NCI-H69 (cell line): ENCODE measurements at regions not wholly inside any gene's neighbourhood (a gene's known extent, or its start where the extent isn't known, plus 50 kb on each side); places are given as distances from the start of the nearest gene placed in this dataset.
A peak's percentile ranks its signal among the peaks of the same experiment; 100 is the strongest.
"Not testable (repeated sequence)": the region's sequence is repeated elsewhere in the genome, so short reads cannot be mapped to it uniquely, and the experiment has no call there.

ENCODE experiments used
- DNase-seq: peaks from one replicate; lab custom pipeline; 2025; lab: John Stamatoyannopoulos, UW

DNA sequence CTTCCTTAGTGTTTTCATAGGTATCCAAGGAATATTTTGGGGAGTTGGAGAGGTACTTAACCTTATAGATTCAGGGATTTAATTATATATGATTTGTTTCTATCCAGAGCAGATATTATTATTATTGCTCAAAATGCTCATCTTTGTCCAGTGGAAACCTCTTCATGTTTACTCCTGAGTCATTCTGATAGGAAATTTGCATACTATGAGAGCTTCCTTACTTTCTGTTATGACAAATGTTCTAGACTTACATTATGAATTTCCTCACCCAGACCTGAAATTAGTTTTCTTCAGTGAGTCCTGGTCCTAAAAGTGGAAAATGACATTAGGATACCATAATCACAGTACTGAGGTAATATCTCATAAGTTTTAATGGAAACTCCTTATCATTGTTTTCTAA, 57.5 kb upstream of the PLPPR5 start:
- no peak for DNase-seq

DNA sequence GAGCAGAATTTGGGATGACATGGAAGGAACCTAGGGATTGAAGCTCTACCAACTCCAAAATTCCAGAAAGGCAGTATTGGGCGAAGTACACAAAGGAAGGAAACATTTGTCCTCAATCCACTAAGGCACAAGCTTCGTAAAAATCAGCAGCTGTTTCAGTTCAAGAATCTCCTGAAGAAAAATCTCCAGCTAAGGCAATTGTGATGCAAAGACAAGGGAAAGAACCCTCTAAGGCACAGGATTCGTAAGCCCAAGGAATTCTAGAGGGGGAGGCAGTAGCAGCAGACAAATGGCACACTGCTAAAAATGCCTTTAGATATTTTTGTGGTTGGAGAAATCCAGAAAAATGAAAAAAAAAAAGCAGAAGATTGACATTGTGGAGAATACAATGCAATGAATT, 64.5 kb upstream of the PLPPR5 start:
- no peak for DNase-seq

DNA sequence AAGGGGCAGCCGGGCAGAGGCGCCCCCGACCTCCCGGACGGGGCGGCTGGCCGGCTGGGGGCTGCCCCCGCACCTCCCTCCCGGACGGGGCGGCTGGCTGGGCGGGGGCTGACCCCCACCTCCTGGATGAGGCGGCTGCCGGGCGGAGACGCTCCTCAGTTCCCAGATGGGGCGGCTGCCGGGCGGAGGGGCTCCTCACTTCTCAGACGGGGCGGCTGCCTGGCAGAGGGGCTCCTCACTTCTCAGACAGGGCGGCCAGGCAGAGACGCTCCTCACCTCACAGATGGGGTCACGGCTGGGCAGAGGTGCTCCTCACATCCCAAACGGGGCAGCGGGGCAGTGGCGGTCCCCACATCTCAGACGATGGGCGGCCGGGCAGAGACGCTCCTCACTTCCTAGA, 73.9 kb upstream of the PLPPR5 start:
- DNase-seq, result not testable (repeated sequence)

DNA sequence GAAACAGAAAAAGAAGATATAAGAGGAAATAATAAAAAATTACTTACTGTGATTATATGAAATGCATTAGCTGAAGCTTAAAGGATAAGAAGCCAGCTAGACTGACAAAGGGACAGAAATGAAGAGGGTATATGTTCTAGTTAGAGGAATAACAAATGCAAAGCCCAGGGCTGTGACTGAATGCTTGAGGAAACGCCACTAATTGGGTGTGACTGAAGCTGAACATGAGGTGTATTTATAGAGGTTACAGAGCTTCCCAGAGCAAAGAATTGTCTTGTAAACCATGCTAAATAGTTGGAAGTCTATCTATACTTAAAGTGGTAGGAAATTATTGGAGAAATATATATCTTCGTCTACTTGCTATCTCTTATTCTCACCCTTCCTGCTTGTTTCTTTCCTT, 77.7 kb upstream of the PLPPR5 start:
- DNase-seq, result no peak

DNA sequence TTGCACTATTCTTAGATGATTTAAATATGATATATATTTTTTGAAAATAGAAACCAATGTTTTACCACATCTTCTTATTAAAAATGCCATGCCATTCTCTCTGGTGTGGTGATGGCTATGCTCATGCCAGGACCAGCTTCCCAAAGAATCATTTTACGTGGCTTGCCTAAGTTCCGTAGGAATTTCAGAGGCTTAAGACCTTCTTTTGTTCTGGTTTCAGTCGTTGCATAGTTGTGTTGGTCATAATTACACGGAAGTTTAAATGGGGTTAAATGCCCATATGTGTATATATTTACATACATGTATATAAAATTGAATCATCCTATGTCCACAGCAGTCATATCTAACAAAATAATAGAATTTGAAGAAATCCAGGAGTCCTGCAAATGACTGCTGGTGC, 78.7 kb upstream of the PLPPR5 start:
- DNase-seq, result no peak

DNA sequence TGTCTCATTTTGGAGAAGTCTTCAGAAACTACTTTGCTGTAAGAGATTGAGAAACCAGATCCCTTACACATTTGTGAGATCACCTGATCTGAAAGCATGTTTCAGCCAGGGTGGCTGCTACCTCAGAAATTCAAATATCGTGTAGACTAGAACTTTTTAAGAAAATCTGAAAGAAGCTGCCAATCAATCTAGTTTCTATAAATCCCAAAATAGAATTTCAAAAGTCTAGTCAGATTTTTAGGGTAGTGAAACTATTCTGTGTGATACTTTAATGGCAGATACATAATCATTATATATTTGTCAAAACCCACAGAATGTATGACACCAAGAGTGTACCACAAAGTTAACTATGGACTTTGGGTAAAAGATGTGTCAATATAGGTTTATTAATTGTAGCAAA, 79.9 kb upstream of the PLPPR5 start:
- no peak for DNase-seq

DNA sequence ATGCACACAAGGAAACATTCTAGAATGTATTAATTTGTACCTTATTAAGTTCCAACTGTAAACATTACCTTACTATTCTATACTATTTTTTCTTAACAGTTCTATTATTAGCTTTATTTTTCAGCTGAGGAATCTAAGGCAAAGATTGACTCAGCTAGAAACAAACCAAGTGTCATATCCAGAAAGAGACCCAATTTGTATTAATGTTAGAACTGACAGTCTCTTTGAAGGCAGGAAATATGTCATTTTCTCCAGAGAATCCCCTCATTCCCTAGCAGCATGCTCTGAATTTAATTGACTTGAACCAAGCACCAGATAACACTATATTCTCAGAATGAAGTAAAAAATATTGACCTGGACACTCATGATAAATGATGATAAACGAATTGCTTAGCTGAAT, 81.4 kb upstream of the PLPPR5 start:
- no peak for DNase-seq

DNA sequence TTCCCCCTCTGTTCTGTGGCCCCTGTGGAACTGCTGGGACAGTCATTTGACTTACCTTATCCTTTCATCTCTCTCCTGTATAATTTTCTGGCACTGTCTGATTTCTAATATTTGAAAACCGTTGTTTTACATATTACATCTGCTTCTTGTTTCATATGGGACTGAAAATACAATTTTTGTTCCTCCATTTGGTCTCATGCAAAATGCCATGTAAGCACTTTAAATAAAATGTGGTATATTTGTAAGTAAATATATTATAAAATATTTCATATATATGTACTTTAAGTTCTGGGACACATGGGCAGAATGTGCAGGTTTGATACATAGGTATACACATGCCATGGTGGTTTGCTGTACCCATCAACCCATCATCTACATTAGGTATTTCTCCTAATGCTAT, 93.9 kb upstream of the PLPPR5 start:
- DNase-seq, result no peak

DNA sequence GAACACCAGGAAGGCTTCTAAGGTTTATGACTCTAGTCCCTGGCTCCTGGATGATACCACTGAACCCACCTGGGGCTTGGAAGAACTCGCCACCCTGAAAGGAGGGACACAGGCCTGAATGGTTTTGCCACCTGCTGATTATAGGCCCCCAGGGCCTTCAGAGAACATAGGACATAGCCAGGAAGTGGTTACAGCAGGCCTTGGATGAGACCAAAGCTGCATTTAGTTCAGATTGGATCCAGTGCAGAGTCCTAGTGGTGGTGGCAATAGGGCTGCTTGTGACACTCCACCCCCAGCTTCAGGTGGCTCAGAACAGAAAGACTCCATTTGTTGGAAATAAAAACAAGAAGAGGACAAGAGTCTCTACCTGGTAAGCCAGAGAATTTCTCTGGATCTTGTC, 101.6 kb upstream of the PLPPR5 start:
- DNase-seq, result no peak

DNA sequence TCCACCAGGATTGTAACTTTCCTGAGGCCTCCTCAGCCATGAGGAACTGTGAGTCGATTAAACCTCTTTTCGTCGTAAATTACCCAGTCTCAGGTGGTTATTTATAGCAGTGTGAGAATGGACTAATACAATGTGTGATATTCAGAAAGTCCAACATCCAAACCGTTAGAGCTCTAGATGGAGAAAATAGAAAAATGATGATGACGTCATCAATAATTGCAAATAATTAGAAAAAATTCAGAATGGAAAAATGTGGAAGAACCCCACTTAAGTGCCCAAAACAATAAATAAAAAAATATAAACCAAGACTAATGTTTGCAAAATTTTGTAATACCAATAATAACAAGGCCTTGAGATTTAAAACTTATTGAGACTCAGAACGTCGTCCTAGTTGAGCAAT, 103.0 kb upstream of the PLPPR5 start:
- no peak for DNase-seq

DNA sequence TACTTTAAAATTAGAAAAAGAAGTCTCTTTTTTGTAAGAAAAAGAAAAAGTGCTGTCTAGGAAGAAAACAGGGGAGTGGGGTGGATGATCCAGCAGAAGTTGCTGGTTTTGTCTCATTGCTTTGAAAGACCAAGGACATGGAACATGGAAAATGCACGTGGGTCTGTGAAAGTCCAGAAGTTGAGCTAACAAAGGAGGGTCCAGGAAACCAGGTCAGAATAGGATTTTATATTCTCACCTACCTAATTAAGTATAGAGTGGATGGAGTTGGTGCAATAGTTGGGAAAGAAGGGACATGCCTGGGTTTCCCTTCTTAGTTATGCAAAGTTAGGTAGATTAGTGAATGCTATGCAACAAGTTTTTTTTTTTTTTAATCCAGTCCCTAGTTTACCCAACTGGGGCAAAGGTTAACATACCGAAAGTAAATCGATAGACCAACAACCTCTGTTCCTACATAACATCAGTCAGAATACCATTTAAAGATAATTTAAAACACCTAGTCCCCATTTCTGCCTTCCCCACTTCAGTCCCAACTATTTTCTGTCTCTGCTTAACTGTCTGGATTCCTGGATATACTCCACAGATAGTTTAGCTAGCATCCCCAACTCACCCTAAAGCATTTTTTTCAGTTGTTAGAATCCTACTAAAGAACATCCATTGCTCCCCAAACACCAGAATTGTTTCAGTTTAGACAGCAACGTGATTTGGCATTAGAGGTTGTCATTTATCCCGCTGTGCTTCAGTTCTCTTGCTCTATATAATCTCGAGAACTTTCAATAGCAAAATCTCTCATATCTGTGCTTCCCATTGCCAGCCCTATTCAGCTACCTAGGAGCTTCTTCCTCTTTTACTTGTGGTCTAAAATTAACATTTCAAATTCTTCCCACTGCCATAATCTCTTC, 105.7 kb upstream of the PLPPR5 start:
- no peak for DNase-seq

DNA sequence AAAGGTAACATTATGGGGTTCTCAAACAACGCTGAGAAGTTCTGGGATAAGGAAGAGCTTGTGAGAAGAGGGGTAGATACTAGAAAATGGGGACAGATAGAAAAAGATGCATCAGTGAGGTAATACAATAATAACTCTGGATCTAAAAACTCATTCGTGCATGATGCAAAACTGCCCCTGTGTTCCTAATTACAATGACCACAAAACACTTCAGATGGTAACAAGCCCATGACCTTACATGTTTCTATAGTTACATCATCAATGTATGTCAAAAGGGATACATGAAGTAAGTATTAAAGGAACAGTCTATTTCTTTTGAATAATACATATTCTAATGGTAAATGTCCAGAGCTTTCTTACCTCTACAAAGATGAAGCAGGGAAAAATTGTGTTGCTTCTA, 110.6 kb upstream of the PLPPR5 start:
- no peak for DNase-seq

DNA sequence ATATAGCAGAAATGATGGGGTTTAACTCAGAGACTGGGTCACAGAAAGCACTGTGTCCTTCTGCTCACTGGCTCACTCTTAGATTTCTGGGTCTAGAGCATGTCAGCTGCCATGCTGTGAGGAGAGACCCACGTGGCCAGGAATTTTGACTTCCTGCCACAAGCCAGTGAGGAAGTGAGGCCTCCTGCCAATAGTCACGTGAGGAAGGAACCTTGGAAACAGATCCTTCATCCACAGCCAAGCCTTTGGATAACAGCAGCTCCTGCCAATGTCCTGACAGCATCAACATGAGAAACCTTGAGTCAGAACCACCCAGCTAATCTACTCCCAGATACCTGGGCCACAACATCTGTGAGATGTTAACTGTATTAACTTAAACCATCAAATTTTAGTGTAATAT, 114.5 kb upstream of the PLPPR5 start:
- DNase-seq, result no peak

DNA sequence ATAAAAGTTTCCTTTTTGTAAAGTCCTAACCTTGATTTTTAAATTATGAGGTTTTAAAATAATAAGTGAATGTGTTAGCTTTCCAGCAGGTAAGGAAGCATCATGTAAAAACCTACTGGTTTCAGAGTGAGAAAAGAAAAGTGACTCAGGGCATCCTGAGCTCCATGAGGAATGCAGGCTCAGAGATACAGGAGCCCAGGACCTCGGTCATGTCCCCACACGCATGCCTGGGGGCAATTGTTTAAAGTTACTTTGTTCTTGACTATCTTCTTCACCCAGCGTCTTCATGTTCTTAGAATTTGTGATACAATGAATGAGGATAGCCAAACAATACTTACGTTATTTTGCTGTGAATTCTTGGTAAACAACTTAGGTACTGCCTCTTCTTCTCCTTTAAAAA, 117.4 kb upstream of the PLPPR5 start:
- DNase-seq, result no peak

DNA sequence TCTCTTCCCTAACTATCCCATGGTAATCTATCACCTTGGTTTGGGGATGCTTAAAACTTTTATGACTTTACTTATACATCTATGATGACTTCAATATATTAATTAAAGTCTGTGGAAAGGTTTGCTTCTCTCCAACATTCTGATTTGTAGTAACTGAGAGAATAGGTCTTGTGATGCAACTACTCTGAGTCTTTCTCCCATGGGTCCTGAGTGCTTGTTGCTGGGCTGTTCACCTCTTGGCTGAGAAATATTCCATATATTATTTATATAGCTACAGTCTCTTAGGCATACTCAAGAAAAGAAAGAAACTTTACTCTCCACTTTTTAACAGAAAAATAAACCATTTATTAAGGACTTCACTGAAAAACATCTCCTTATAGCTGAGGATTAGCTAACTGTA, 119.3 kb upstream of the PLPPR5 start:
- no peak for DNase-seq

DNA sequence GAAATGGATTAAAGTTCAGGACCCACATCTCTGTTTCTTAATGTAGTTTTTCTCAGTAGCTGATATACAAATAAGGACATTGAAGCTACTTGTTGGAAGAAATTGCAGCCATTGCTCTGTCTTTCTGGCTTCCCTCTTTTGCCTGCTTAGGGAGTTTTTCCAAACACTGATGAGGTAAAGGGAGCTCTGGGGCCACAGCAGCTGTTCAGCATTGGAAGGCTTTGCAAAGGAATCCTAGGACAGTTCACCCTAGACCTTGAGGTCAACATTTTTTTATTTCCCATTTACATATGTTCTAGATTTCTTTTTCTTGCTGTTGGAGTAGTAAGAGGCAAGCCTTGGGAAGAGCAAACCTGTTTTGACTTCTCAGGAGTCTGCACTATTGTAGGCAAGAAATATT, 126.9 kb upstream of the PLPPR5 start:
- DNase-seq, result no peak

DNA sequence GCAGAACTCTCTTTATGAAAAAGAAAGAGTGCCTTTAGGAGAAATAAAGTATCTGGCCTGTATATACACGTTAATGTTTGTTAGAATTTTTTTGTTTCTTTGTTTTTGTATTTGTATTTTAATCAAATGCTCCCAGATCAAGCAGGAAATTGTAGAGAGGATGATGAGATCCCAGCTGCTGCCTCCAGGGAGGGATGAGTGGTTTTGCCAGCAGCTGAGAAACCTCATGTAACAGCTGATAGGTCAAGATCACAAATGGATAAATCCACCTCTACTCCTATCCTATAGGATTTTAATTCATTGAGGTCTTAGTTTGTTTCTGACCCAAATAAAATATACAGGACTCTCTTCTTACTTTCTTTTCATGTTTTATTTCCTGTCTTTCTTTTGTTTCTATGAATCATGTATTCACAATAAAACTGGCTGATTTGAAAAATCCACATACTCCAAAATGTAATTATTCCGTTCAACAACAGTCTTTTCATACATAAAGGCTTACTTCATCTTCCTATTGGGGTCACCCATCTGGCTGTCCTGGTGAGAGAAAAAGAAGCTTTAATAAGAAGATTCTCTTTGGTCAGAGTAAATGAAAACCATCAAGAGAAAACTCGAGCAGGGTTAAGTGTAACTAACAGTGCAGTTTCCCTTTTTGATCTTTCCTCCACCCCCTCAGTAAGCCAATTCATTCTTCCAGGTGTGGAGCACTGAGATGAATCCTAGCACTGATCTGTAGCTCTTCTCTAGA, 129.3 kb upstream of the PLPPR5 start:
- no peak for DNase-seq

DNA sequence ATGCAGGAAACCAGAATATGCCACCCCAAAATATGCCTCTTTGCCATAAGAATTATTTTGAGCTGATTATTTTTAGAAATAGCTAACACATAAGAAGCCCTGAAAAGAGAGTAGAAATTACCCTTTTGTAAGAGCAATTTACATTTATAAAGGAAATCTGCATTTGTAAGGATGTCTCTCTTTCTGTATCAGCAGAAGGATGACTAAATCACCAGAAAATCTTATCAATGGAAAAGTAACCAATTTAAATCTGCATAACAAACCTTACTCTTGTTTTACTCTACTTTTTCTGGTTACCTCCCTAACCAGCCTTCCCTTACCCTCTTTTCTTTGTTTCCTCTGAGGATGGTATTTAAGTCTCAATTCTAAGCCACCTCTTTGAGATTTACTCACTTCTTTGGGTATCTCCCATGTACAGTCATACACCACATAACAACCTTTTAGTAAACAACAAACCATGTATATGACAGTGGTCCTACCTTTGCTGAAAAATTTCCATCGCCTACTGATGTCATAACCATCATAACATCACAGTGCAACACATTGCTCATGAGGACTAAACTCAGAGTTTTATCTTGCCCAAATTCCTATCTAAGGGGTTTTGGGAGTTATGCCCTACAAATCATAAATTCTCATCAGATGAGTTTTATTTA, 126.6 kb upstream of the PLPPR4 start:
- no peak for DNase-seq

DNA sequence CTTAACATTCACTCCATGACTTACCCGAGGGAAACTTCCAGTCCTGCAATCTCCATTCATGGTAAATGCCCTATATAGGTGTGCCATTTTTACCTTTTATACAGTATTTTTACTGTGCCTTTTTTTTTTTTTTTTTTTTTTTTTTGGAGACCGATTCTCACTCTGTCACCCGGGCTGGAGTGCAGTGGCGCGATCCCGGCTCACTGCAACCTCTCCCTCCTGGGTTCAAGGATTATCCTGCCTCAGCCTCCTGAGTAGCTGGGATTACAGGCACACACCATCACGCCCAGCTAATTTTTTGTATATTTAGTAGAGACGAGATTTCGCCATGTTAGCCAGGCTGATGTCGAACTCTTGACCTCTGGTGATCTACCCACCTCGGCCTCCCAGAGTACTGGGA, 124.4 kb upstream of the PLPPR4 start:
- DNase-seq, result no peak

DNA sequence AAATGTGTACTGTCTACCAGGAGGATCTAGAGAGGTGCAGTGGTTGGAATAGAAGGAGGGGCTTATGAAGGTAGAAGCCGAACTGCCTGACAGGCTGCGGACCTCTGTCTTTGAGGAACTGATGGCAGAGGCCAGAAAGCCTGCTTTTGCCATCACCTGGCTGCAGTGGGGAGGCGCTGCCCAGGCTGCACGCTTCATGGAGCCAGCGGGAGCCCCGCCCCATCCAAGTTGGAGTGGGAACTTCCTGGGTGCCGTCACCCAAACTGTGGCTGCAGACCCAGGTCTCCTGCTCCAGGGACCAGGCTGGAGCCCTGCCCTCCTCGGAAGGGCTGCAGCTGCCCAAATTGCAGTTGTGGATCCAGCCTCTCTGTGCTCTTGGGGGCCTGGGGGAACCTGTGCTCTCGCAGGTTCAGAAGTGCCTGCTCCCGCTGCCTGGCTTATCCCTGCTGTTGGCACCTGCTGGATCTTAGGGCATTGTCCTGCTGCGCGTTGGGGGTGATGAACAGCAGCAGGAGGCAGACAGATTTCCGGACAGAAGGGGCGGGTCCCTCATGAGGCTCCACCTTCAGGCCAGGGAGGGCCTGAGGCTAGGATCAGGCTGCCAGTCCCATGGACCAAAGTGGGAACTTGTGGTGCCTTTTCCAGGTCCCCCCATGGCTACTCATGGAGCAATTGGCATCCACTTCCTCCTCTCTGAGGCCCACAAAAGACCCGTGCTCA, 118.0 kb upstream of the PLPPR4 start:
- DNase-seq, result peak; percentile 3

DNA sequence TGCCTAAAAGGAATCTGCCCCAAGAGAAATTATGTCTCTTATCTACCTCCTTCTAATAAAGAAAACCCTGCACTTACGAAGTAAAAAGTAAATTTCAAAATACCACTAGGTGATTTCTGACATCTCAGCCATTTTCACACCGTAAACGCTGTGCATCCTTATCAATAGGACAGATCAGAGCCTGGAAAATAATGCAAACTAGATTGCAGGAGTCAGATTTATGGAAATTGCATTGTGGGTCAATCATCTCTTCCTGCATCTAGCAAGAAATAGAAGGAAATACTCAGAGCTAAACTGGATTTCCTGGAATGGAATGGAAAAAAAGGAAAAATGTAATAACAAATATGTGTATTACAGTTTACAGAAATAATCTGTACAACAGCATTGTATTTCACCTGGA, 114.3 kb upstream of the PLPPR4 start:
- no peak for DNase-seq

DNA sequence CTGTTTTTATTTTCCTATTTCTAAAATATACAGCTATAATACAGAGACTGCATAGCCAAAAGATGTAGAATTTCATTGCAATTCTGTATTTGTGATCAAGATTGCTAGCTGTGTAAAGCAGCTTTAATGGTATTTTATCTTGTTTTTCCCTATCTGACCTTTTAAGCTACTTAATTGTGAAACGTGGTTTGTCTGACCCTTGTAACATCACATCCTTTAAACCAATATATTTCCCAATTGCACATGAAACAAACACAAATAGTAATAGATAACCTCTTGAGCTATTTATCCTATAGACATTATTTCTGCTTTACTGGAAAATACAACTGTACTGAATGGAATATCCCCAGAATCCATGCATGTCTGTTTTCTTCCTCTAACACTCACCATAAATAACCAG, 112.2 kb upstream of the PLPPR4 start:
- no peak for DNase-seq
